CD4-positive, alpha-beta T cell treated with Interferon alpha-2 for 1 hour (primary cell): ENCODE measurements at regions not wholly inside any gene's neighbourhood (a gene's known extent, or its start where the extent isn't known, plus 50 kb on each side); places are given as distances from the start of the nearest gene placed in this dataset.
"Not testable (repeated sequence)": the region's sequence is repeated elsewhere in the genome, so short reads cannot be mapped to it uniquely, and the experiment has no call there.

Experiments
- DNase-seq, 2 donors: peaks; one replicate each; pipeline ENCODE4 v3.0.0-alpha.2; 2020 to 2022

GRCh38 chr16:60087530-60087929 lies 1353.4 kb upstream of the GOT2 start:
- DNase-seq, result no peak

GRCh38 chr16:60078819-60079218 lies 1344.7 kb upstream of the GOT2 start:
- DNase-seq, result not testable (repeated sequence)

- DNase-seq, result no peak
Observed at GRCh38 chr16:60077861-60078260, 1343.7 kb upstream of the GOT2 start.

- no peak for DNase-seq
Observed at GRCh38 chr16:60074378-60074777, 1340.3 kb upstream of the GOT2 start.

- no peak for DNase-seq
Observed at GRCh38 chr16:60073376-60073775, 1339.3 kb upstream of the GOT2 start.

- no peak for DNase-seq
Observed at GRCh38 chr16:60064026-60064425, 1329.9 kb upstream of the GOT2 start.

- DNase-seq, result no peak
Observed at GRCh38 chr16:60061396-60061795, 1327.3 kb upstream of the GOT2 start.

GRCh38 chr16:60060731-60061130 lies 1326.6 kb upstream of the GOT2 start:
- DNase-seq, result no peak

- no peak for DNase-seq
Observed at GRCh38 chr16:60059141-60059540, 1325.0 kb upstream of the GOT2 start.

GRCh38 chr16:60041671-60042070 lies 1307.6 kb upstream of the GOT2 start:
- DNase-seq, result no peak

- DNase-seq, result no peak
Observed at GRCh38 chr16:60031740-60032139, 1297.6 kb upstream of the GOT2 start.

GRCh38 chr16:60027351-60027750 lies 1293.2 kb upstream of the GOT2 start:
- DNase-seq, result no peak

GRCh38 chr16:60013076-60013475 lies 1279.0 kb upstream of the GOT2 start:
- DNase-seq, result no peak

- DNase-seq, result no peak
Observed at GRCh38 chr16:60001523-60001922, 1267.4 kb upstream of the GOT2 start.

GRCh38 chr16:59997706-59998105 lies 1263.6 kb upstream of the GOT2 start:
- DNase-seq, result no peak

- DNase-seq, result no peak
Observed at GRCh38 chr16:59993101-59993500, 1259.0 kb upstream of the GOT2 start.

GRCh38 chr16:59991171-59991570 lies 1257.1 kb upstream of the GOT2 start:
- no peak for DNase-seq

- DNase-seq, result no peak
Observed at GRCh38 chr16:59988591-59988990, 1254.5 kb upstream of the GOT2 start.

- DNase-seq, result no peak
Observed at GRCh38 chr16:59975953-59976352, 1241.8 kb upstream of the GOT2 start.

- no peak for DNase-seq
Observed at GRCh38 chr16:59973966-59974365, 1239.8 kb upstream of the GOT2 start.

- DNase-seq, result no peak
Observed at GRCh38 chr16:59971264-59971663, 1237.1 kb upstream of the GOT2 start.

GRCh38 chr16:59964232-59964924 lies 1230.3 kb upstream of the GOT2 start:
- DNase-seq, result no peak

GRCh38 chr16:59959311-59959710 lies 1225.2 kb upstream of the GOT2 start:
- DNase-seq, result no peak

- no peak for DNase-seq
Observed at GRCh38 chr16:59950431-59950830, 1216.3 kb upstream of the GOT2 start.

GRCh38 chr16:59944041-59944440 lies 1209.9 kb upstream of the GOT2 start:
- DNase-seq, result not testable (repeated sequence)
